SIG-M5 (cell line): ENCODE measurements at regions not wholly inside any gene's neighbourhood (a gene's known extent, or its start where the extent isn't known, plus 50 kb on each side); places are given as distances from the start of the nearest gene placed in this dataset.

Experiments
- DNase-seq: peaks from one replicate; lab custom pipeline; 2025; lab: John Stamatoyannopoulos, UW

DNA sequence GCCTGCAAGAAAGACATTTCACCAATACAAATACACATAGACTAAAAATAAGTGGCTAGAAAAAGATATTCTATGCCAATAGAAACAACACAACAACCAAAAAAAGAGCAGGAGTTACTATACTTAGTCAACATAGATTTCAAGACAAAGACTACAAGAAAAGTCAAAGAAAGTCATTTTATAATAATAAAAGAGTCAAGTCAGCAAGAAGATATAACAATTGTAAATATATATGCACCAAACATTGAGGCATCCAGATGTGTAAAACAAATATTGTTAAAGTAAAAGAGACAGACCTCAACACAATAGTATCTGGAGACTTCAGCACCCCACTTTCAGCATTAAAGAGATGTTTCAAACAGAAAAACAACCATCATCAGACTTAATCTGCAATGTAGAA, 104.6 kb downstream of the AMY1C start:
- DNase-seq: no peak

DNA sequence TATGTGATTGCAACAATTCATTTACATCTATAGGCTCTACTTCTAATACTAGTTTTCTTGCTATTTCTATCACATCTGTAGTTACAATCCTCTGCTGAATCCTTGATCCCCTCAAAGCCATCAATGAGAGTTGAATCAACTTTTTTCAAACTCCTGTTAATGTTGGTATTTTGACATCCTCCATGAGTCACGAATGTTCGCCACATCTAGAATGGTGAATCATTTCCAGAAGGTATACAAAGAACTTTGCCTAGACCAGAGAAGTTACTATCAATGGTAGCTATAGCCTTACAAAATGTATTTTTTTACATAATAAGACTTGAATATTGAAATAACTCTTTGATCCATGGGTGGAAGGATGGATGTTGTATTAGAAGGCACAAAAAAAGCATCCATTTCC, 110.0 kb downstream of the AMY1C start:
- DNase-seq: no peak

DNA sequence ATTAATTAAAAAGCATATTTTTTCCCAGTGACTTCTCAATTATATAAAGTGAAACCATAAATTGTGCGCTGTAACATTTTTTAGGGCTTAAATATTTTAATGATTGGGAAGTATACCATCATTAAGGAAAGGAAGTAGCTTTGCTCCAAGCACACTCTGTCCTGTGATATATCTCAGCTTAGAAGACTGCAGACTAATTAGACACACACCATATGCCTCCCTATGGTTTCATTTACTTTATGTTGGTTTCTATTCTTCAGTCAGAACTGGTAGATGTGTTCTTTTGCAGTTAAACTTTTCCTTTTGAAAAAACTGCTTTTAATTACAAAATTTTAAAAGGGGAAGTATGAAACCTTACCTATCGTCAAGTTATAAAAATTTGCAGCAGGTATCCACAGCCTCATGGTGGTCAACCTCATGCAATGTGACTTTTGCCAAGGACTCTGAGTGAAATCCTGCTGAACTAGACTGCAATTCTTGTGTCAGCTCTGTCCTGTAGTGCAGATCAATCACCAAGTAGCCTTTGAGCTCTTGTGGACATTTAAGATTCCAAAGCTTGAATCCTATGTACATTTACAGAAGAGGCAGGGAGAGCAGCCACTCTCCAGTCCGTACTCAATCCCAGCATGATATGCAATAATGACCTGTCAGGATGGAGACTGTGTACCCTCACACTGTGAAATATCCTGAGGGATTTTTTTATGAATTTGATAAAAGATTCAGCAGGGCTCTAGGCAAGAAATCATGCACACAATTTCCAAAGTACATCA, 149.1 kb downstream of the AMY1C start:
- no peak for DNase-seq

DNA sequence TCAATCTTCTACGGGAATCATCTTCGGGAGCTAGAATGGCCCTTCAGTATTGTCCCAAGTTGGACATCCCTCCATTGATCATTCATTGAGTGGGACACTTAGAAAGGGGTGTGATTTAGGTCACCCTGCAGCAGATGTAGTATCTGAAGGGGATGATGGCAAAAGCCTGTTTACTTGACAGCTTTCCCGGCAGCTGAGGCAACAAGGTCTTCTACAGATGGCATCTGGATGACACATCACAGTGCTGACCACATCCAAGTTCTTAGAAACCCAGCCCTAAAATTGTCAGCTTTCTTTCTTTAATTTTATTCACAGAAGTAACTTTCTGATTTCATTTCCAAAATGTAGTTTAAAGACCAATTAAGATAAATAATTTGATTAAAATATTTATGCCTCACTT, 150.3 kb downstream of the AMY1C start:
- DNase-seq: no peak

DNA sequence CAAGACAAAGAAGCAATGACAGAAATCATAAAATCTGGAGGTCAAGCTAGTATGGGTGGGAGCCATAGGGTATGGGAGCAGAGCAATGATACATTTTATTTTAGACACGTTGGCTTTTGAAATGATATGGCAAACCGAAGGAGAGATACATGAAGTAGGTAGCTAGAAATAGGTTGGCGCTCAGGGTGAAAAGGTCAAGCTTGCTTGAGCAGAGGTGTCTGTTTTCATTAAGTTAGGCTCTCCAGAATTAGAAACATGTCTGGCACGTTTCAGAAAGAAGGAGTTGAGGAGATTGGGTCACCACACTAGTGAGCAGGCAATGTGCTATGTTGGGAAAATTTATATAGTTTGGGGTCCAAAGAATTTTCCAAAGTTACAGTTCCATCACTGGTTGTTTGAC, 151.4 kb downstream of the AMY1C start:
- no peak for DNase-seq

DNA sequence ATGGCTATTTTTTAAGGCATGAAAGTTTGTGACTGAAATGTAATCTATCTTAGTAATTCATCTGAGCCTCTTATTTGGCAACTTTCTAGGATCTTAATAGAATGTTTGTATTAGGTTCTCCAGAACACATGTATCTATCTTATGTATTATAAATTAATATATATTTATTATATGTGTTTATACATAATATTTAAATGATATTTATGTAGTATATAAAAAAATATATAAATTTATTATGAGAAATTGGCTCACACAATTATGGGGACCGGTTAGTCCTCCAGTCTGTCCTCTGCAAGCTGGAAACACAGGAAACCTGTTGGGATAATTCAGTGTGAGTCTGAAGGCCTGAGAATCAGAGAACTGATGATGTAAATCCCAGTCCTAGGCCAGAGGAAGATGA, 155.7 kb downstream of the AMY1C start:
- DNase-seq: no peak

DNA sequence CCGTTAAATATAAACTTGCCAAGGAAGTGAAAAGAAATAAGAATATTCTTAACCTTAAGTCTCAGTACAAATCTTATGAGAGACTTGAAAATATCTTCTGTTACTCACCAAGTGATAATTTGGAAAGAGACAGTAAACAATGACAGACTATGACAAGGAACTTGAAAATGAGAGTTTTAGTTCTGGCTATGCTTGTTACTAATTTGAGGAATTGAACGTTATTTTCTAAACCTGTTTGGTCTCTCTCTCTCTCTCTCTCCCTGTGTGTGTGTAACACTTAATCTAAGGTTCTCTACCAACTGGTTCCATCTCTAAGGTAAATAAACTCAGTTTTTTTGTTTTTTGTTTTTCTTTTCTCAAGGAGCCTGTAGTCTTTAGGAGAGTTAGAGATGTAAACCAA, 161.8 kb downstream of the AMY1C start:
- DNase-seq: no peak

DNA sequence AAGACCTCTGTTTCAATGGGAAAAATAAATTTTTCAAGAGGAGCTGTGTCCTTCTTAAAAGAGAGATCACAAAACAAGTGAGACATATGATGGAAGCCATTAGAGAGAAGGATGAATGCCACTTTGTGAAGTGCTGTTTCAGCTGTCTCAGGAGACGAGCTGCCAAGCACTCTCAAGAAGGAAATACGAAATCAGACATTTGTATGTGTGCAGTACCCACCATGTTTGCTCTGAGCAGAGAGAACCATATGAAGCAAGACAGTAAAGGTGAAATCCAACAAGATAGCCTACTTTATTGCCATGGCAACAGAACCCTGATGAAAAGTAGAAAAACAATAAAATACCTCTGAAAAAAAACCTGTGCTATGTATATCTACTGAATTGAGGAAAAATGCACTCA, 168.1 kb downstream of the AMY1C start:
- DNase-seq: no peak

DNA sequence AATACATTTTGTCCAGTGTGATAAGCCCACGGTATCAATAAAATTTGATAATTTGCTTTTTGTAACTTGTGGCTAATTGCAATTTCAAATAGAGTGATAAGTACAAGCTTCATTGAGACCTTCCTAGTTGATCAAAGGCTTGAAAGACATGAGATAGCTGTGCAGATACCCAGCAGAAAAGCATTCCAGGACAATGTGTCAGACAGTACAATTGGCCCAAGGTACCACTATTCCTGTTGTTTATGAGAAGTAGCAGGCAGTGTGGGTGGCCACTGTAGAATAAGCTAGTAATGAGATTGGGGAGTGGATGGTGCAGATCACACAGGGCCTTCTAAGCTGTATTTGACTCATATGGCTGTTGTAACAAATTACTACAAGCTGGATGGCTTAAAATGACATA, 182.2 kb downstream of the AMY1C start:
- DNase-seq: no peak

DNA sequence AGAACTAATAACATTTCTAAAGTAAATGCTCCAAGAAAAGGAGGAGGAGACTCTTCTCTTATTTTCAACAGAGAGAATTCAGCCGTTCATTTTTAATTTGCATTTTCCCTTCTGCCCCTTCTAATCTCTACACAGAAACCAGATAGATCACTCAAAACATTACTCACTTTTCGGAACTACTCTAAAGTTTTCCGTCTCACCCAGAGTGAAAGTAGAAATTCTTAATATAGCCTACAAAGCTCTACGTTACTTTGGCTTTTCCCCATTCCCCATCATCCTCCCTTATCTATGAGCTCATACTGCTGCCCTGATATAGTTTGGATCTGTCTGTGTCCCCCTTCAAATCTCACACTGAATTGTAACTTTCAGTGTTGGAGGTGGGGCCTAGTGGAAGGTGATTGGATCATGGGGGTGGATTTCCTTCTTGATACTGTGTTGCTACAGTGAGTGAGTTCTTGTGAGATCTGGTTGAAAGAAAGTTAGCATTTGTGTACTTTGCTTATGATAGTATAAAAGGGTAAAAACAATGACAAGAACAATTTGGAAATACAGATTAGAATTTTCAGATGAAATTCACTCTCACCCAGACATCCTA, 188.2 kb downstream of the AMY1C start:
- no peak for DNase-seq

DNA sequence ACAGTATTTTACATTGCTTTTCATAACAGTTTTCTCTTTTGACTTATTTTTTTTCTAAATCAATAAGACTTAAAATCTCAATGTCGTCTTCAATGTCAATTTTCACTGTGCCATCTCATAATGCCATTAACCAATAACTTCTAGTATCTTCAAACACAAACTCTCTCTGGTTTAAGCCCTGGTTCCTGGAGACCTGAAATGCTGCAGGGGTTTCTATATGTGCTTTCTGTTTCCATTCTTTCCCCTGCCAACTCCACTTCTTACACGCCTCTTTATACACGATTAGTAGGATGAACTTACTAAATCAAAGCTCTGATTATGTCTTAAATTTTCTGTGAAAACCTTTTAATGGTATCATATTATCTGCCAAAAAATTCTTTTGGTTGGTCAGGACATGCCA, 191.4 kb downstream of the AMY1C start:
- DNase-seq: no peak

DNA sequence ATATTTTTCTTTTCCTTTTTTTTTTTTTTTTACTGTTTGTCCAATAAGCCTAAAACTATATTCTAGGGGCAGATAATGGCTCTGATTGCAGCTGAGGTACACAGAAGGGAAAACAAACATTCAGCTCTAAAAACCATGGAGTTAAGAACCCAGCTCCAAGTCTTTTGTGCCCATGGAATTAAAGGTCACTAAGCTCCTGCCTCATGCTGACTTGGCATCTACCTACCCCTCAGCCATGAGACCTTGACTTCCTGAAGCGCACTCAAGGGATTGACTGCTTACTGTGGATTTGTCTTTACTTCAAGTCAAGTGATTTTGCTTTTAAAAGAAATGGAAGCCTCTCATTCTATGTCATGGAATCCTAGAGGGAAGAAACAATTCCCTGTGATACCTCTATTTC, 192.3 kb downstream of the AMY1C start:
- no peak for DNase-seq

DNA sequence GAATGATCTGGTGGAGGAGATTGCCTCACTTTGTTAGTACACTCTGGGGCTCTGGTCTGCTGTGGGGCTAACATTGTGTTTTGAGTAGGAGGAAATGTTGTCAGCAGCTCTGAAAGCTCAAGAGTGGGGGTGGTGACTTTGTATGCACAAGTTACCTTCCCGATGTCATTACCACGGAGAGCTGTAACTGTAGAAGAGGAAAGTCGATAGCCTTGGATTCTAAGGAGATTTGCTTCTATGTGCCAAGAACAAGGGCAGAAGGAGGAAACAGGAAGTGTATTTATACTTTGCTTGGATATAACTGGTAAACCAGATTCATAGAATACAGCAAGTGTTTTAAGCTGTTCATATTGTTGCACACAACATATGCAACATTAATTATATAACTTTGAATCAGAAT, 196.1 kb downstream of the AMY1C start:
- no peak for DNase-seq

DNA sequence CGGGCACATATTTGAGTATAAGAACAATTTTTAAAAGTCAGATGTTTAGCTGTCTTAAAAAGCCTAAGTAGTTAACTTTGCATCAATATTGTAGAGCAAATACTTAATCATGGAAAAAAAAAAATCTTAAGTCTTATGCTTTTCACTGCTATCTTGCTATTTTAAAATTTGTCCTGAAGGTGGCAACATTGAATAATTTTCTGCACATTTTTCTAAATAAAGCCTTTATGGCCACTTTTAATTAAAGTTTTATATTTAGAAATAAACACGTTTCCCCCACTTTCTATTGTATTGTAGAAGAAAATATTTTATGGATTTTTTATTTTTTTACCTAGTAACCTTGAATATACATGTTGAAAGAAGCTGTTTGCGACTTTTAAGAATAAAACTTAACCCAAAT, 198.8 kb downstream of the AMY1C start:
- no peak for DNase-seq

DNA sequence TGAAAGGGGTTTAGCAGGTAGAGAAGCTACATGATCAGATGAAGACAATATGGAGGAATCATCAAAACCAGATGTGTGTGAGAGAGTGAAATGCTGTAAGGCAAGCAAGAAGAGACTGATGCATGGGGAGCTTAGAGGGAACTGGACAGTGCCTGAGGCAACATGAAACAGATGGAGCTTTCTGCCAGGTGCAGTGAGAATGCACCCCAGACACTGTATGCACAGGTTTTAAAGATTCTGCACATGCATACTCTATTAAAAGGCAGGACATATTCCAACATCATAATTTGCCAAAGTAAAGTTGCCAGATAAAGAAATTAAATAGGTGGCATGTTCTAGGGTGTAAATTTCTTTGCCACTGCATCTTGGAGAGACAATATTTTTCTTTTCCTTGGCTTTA, 200.1 kb downstream of the AMY1C start:
- no peak for DNase-seq

DNA sequence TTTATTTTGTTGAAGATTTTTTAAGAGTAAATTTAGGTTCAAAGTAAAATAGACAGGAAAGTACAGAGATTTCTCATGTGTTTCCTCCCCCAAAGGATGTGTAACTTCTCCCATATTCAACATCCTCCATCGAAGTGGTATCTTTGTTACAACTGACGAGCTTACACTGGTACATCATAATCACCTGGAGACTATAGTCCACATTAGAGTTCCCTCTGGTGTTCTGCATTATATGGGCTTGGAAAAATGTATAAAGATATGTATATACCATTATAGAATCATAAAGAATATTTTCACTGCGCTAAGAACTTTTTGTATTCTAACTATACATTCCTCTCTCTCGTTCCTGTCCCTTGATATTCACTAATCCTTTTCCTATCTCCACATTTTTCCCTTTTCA, 203.7 kb downstream of the AMY1C start:
- no peak for DNase-seq

DNA sequence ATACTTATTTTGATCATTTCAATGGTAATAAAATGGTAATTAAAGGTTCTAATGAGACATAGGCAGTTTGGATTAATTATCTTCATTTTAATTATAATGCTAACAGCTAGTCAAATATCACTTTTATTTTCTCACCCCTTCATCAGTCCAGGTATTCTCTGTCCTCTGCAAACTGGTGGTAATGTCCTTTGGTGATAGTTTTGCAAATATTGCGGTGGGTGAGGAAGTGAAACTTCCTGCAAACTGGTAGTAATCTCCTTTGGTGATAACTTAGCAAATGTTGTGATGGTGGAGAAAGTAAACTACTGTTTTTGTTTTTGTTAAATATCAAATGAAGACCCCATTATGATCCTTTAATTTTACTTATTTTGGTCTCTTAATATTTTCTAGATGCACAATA, 209.0 kb downstream of the AMY1C start:
- DNase-seq: no peak

DNA sequence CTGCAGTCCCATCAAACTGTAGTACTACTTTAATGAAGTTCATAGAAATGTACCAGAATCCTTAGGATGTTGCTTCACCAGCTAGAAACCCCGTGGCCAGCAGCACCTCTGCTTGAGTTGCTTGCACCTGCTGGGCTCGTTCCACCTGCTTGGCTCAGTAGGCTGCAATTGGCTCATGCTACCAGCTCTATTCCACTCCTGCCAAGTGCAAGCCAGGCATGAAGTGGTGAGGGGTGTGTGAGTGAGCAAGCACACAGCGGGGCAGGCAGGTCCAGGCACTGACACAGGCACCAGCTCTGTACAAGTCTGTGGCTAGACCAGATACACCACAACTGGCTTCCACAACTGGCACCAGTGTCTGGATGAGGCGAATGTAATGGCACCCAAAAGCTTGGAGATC, 209.9 kb downstream of the AMY1C start:
- no peak for DNase-seq

DNA sequence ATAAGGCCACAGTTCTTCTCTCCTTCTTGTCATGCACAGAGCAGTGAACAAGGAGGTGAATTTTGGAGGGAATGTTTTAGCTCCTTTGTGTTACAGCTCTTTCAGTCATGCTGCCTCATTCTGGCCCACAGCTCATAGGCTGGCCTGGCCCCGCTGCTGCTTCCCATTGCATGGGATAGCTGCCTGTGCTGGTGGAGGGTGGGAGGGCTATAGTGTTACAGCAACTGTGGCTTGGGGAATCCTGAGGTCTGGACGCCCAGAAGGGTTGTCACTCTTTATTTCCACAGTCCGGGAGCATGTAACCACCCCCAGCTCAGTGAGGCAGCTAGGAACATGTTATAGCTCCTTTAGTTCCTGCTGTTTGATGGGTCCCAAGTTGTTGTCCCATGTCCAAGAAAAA, 210.3 kb downstream of the AMY1C start:
- no peak for DNase-seq

DNA sequence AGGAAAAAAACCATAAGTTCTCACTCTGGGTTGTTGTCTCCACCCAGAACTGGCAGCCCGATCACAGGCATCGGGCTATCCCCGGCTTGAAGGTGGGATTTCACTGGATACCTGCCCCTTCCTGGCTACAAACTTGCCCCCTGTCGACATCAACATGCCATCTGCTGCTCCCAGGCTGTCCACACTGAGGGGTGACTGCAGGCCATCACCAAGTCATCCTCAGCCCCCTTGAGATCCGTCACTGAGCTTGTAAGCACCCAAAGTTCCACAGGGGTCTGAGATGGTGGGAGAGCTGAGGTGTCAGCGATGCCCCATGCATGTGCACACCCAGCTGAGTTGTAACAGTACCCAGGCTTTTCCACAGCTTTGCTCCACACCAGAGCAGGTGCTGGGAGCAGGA, 211.0 kb downstream of the AMY1C start:
- DNase-seq: no peak

DNA sequence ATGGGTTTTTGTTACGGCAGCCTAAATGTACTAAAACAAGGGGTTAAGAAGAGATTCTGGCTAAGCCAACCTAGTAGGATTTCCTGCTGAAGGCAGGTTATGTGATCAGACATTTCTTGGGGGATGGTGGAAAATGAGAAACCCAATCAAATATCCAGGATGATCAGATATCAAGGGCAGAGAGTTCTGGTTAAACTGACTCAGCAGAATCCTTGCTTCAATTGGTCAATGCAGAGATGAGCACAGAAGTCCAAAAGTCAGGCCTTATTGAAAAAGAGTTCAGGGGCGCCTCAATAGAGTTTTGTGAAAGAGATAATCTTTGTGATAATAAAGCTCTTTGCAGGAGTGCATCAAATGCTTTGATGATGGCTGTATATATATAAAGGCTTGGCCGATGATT, 237.1 kb downstream of the AMY1C start:
- DNase-seq: no peak

DNA sequence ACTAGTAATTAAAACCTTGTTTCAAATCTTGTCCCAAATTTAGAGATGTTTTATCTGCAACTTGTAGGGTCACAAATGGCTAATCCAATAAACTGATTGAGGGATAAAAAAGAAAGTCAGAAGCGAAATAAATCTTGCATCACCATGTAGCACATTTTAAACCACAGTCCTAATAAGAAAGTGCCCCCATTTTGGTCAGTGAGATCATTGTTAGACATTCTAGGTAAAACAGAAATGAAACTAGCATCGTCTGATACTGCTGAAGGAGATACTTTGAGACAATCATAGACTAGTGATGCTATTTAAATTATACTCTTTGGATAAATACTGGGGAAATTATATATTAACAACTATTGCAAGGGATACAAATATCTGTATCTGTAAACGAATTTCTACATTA, 247.9 kb downstream of the AMY1C start:
- no peak for DNase-seq

DNA sequence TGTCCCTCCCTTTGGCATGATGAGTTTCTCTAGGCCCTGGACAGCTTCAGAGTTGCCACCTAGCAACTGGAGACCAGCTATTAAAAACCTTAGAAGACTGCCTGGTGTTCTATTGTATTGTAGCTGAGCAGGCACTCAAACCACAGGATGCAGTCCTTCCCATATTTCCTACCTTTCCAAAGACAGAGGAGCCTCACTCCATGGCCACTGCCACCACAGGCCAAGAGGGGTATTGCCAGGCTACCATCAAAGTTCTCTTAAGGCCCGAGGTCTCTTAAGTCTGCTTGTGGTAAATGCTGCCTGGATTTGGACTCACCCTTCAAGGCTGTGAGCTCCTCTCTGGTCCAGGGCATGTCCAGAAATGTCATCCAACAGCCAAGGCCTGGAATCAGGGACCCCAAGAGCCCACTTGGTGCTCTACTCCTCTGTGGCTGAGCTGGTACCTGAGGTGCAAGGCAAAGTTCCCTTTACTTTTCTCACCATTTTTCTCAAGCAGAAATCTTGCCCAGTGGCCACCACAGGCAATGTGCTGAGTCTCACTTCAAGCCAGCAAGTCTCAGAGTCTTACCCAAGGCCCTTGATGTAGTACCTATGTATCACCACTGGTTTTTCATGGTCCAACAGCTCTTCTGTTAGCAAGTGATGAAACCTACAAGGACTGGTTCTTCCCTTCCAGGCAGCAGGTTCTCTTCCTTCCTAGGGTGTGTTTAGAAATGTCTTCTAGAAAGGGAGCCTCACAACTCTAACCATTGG, 269.4 kb downstream of the AMY1C start:
- no peak for DNase-seq

DNA sequence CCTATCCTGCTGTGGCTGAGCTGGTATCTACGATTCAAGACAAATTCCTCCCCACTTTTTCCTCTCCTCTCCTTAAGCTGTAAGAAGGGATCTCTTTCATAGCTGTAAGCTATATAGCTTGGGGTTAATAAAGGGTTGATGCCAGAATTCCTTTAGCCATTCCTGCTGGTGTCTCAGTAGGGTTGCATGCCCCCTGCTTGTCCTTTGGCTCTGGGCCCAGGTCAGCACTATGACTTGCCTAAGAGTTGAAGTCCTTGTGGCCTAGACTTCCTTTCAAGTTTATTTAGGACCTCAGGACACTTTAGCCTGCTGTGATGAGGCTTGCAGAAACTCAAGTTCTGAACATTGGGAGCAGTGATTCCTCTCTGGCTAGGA, 270.0 kb downstream of the AMY1C start:
- no peak for DNase-seq
